HG03060 (cell line): ENCODE measurements at regions not wholly inside any gene's neighbourhood (a gene's known extent, or its start where the extent isn't known, plus 50 kb on each side); places are given as distances from the start of the nearest gene placed in this dataset.

ENCODE experiments used
- ATAC-seq: cut with Tn5 transposase; IDR thresholded peaks from one replicate; pipeline ENCODE4 v1.9.1; 2021; ENCODE audit warnings: low read depth, moderate number of reproducible peaks; ENCODE audit not compliant: unreplicated experiment

- ATAC-seq = no peak
Measured at GRCh38 chrY:8390310-8390709, 947.0 kb upstream of the TSPY4 start.

DNA sequence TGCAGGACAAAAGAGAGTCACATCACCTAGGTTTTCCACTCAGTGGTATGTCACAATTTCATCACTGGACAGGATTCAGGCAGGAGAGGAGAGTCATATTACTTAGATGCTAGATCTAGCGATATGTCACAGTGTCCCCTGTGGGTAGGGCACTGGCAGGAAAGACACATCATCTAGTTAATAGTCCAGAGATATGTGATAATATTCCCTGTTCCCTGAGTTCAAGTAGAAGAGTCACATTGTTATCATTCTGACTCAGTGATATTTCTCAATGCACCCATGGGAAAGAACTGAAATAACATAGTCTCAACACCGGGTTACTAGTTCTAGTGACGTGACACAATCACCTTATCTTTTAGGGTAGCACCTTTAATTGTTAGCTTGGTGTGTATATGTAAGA lies 944.0 kb upstream of the TSPY4 start:
- no peak for ATAC-seq

DNA sequence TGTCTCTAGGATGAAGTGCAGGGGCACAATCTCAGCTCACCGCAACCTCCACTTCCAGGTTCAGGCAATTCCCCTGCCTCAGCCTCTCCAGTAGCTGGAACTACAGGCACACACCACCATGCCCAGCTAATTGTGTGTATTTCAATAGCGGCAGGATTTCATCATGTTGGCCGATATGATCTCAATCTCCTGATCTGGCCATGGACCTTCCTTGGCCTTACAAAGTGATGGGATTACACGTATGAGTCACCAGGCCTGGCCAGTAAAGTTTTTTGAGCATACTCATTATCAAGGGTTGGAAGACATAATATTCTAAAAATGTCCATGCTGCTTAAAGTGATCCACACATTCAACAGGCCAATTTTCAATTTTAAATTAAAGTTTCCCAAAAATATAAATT lies 914.4 kb upstream of the TSPY4 start:
- ATAC-seq = no peak

DNA sequence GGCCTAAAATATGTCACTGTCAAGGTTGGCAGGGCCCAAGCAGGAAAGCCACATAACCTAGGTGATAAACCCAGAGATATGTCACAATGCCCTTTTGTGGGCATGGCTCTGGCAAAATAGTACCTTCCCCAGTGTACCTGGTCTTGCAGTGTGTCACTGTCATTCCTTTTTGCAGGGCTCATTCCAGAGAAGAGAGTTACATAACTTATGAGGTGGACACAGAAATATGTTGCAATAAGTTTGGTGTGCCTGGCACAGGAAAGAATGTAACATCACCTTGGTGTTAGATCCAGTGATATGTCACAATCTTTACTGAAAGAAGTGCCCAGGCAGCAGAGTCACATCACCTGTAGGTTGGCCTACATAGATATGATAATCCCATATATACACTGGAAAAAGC lies 910.8 kb upstream of the TSPY4 start:
- no peak for ATAC-seq

- no peak for ATAC-seq
Measured at GRCh38 chrY:8437510-8437909, 899.8 kb upstream of the TSPY4 start.

DNA sequence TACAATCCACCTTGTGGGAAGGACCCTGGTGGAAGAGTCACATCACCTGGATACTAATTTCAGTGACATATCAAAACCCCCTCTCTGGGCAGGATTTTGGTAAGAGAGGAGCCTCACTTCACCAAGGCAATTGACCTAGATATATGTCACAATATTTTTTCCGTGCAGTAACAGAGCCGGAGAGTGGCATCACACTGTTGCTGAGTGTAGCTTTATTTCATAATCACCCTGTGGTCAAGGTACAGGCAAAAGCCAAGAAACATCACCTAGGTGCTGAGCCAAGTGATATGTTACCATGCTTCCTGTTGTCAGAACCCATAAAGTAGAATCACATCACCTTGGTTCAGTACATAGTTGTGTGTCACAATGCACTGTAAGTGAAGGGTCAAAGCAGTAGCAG lies 895.2 kb upstream of the TSPY4 start:
- ATAC-seq = no peak

GRCh38 chrY:8452963-8453362 lies 884.3 kb upstream of the TSPY4 start:
- ATAC-seq = no peak

DNA sequence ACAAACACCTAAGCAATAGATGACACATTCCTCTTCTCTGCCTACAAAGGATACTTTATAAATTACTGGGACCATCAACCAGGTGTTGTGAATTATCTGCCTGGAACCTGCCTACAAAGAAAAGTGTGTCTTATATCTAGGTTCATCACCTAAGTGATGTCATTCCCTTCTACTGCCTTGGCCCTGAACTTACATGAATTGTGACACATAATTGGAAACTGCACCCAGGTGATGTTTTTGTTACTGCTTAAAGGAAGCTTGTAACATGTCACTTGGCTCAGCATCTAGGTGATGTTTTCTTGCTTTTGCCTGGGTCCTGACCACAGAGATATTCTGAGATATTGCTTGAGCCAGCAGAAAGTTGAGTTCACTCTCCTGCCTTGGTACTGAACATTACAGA lies 870.5 kb upstream of the TSPY4 start:
- ATAC-seq = no peak

GRCh38 chrY:8470249-8470648 lies 867.0 kb upstream of the TSPY4 start:
- ATAC-seq = no peak

- no peak for ATAC-seq
Measured at GRCh38 chrY:8479141-8479540, 858.1 kb upstream of the TSPY4 start.

DNA sequence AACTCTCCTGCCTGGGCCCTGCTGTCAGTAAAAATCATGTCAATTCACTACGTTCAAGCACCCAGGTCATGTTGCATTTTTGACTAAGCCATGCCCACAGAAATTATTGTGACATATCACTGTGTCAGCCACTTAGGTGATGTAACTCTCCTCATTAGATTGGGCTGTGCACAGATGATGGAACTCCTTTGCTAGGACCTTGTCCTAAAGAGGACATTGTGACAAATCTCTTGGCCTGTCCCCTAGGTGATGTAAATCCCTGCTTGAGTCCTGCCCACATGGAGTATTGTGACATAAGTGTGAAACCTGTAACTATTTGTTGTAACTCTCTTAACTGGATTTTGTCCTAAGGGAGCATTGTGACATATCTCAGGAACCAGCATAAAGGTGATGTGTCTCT lies 848.3 kb upstream of the TSPY4 start:
- ATAC-seq = no peak

DNA sequence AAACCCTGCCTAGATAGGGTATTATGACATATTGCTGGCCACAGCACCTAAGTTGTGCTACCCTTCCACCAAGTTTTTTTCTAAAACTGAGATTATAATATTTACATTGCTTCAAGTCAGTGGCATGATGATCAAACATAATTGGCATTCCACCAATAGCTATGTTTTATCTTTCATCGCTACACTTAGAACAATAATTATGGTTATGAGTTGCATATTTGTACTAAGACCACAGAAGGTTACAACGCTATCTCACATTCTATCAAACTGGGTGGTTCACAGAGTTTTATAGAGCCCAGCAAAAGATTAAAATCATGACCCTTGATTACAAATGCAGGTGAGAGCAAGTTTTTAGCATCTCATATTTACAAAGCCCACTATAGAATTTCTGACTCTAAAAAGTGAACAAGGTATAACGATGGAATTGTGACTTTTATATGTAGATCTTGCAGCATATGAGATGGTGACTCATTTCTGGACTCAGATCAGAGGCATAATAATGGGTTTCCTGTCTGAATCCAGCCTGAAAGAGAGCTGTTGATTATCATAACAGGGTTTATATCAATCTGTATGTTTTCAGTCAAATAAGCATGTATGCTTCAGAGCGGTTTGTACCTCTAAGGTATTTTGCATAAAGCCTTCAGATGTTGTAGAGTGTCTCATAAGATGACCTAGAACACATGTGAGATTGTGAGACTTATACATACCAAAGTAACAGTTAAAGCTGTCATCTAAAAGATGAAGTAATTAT lies 847.2 kb upstream of the TSPY4 start:
- no peak for ATAC-seq

DNA sequence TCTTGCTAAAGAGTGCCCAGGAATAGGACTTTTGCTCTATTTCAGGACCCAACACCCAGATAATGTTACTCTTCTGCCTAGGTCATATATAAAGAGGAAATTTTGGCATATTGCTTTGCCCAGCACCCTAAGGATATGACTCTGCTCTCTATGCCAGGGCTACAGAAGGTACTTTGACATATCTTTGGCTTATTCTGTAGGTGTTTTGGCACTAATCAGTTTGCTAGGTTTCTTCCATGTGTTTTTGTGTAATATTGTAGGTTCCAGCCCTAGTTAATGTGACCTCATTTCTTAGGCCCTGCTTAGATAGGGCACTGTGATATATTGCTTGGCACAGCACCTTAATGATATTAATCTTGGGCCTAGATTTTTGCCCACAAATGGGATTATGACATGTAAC lies 842.9 kb upstream of the TSPY4 start:
- no peak for ATAC-seq

DNA sequence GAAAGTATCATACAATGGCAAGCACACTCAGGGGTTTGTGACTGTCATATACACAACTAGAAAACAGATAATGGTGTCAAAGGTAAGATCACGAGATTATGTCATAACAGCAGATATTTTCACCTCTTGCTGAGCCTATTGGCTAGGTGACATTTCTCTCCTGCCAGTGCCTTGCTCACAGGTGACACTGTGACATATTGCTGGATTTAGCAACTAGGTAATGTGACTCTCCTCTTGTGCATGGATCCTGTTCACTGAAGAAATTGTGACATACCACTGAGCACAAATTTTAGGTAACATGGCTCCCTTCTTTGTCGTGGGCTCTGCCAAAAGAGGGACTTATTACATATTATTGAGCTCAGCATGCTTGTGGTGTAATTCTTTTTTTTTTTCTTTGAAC lies 842.0 kb upstream of the TSPY4 start:
- ATAC-seq = no peak

GRCh38 chrY:8500888-8501287 lies 836.4 kb upstream of the TSPY4 start:
- ATAC-seq = no peak

- ATAC-seq = no peak
Measured at GRCh38 chrY:8533468-8533867, 803.8 kb upstream of the TSPY4 start.

DNA sequence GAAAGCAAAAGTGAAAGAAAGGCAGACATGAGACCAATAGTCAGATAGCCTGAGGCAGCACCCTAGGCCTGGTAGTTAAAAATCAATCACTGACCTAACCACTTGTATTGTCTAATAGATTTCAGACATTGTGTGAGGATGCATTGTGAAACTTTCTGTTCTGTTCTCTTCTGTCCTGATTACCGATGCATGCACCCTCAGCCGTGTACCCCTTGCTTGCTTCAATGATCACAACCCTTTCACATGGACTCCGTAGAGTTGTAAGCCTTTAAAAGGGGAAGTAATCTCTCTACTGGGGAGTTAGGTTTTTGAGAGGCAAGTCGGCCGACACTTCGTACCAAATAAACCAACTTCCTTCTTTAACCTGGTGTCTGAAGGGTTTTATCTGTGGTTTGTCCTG lies 801.6 kb upstream of the TSPY4 start:
- peak; percentile 96 for ATAC-seq

DNA sequence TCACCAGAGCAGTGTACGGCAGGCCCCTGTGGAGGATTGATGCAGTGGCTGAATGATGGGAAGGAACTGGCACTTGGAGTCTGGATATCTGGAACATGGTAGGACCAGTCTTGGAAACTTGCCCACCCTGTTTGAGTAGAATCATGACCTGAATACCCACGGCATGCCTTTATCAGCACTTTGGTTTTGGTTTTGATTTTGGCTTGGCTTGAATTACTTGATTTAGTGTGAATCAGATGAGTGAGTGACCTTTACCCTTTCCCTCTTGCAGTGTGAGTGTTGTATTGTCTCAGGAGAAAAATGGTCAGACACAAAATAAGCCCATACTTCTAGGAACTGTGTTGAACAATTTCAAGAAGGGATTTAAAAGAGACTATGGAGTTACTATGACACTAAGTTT lies 801.0 kb upstream of the TSPY4 start:
- ATAC-seq = no peak

GRCh38 chrY:8541306-8541705 lies 796.0 kb upstream of the TSPY4 start:
- ATAC-seq = no peak

- no peak for ATAC-seq
Measured at GRCh38 chrY:8544715-8545114, 792.5 kb upstream of the TSPY4 start.

DNA sequence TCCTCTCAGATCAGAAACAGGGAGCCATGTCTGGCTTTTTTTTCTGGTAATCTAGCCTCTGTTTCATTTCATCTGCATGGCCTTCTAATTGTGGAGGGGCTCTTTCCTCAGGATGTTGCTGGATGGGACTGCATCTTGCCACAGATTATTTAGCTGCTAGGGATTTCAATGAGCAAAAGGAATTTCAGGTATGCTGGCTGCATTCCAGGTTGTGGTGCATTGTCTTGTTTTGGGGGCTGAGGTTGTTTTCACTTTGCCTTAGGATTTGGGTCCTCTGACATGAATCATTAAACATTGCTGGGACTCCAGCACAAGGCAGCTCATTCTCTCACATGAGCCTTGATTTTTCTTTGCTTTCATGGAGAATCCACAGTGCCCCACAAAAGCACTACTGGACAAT lies 789.3 kb upstream of the TSPY4 start:
- no peak for ATAC-seq

DNA sequence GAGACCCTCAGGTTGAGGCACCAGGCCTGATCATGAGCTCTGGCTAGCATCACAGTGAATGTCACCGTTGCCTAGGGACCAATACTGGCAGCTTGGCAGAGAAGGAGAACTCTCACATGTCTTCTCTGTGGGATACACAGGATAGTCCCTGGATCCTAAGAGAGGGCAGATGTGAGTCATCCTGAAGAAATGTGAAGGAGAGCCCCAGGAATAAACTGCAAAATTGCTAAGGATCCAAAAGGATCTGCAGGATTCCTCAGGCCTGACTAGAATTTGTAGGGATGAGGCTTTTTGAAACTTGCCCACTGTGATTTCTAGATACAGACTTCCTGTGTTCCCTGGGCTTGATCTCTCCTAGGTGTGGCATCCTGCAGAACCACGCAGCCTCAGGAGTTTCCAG lies 785.9 kb upstream of the TSPY4 start:
- no peak for ATAC-seq
